Iris pigment epithelial cell (primary cell): ENCODE measurements at regions not wholly inside any gene's neighbourhood (a gene's known extent, or its start where the extent isn't known, plus 50 kb on each side); places are given as distances from the start of the nearest gene placed in this dataset.

ENCODE experiments used
- DNase-seq: peaks from one replicate; pipeline ENCODE4 v3.0.0-alpha.2; 2011; ENCODE audit warnings: low read depth

- DNase-seq = no peak
These were observed 50.2 kb upstream of the VTCN1 start for GRCh38 chr1:117260761-117261423.
